HCT116 (cell line): ENCODE measurements at regions not wholly inside any gene's neighbourhood (a gene's known extent, or its start where the extent isn't known, plus 50 kb on each side); places are given as distances from the start of the nearest gene placed in this dataset.

Experiments
- ATAC-seq: fragments of 200-7000 bp; cut with Tn5 transposase; 2 replicates; pipeline ENCODE4 v1.9.1; 2020; ENCODE audit warnings: mild to moderate bottlenecking, moderate library complexity
- BruUV-seq: library from RNA; stranded (reverse); fragments of 400-500 nt; replicated peaks from 2 replicates; lab custom pipeline; 2021; lab: Mats Ljungman, UMichigan
- CTCF ChIA-PET: fragments of 300-600 bp; sonication (Branson Sonifier 250); formaldehyde crosslinking; loops from one replicate; lab custom pipeline; 2021; ENCODE audit warnings: antibody characterized with exemption; lab: Charles Lee
- POLR2A ChIA-PET: fragments of 300-600, 350-600 bp; sonication (Branson Sonifier 250); formaldehyde crosslinking; loops from one replicate; lab custom pipeline; 2021; ENCODE audit warnings: antibody characterized with exemption; lab: Charles Lee
- RAD21 ChIA-PET, 2 experiments: fragments of 300-600 bp; sonication (Branson Sonifier 250); formaldehyde crosslinking; loops; one replicate each; lab custom pipeline; 2023; ENCODE audit warnings: low total read pairs in 2 of 2; ENCODE audit not compliant: uncharacterized antibody in 2 of 2, unreplicated experiment in 2 of 2, low non-redundant PET in 1 of 2; lab: Charles Lee
- DNase-seq: peaks from one replicate; pipeline ENCODE4 v3.0.0-alpha.2; 2010; ENCODE audit warnings: low read depth, low spot score
- H2AFZ ChIP-seq: fragments of 200-600 bp; shearing (Covaris generic), sonication (generic); 2 replicates; pipeline ENCODE4 v1.6.1; 2017; ENCODE audit warnings: low read depth, mixed run types, mixed read lengths, antibody characterized with exemption, low read length; ENCODE audit not compliant: poor library complexity, severe bottlenecking
- H3K27ac ChIP-seq: 2 replicates; pipeline ENCODE4 v1.5.1; 2012; ENCODE audit warnings: low read depth, low read length
- H3K27me3 ChIP-seq: fragments of 200-600 bp; sonication (generic); 2 replicates; pipeline ENCODE4 v1.6.1; 2016; ENCODE audit warnings: mixed run types, low read length, mixed read lengths; ENCODE audit not compliant: insufficient read depth
- H3K36me3 ChIP-seq, 2 experiments: fragments of 200-500 bp in 1 of 2; fragments of 200-600 bp in 1 of 2; sonication (Bioruptor generic) in 1 of 2; sonication (generic) in 1 of 2; 2 replicates each; pipeline versions ENCODE4 v1.5.1 to v1.6.1; 2014 to 2016; ENCODE audit warnings: low read length in 2 of 2, inconsistent platforms in 1 of 2, mixed read lengths in 1 of 2, mixed run types in 1 of 2; ENCODE audit not compliant: insufficient read depth in 2 of 2, control insufficient read depth in 1 of 2
- H3K4me1 ChIP-seq, 2 experiments: fragments of 200-600 bp in 1 of 2; sonication (generic) in 1 of 2; 2 replicates each; pipeline versions ENCODE4 v1.5.1 to v1.6.1; 2012 to 2017; ENCODE audit warnings: low read length in 2 of 2, inconsistent platforms in 1 of 2, mild to moderate bottlenecking in 1 of 2, mixed read lengths in 1 of 2, mixed run types in 1 of 2, moderate library complexity in 1 of 2; ENCODE audit not compliant: insufficient read depth in 2 of 2, control insufficient read depth in 1 of 2
- H3K4me2 ChIP-seq: fragments of 200-600 bp; sonication (generic); 2 replicates; pipeline ENCODE4 v1.6.1; 2017; ENCODE audit warnings: mixed run types, low read length, mixed read lengths
- H3K4me3 ChIP-seq, 2 experiments: fragments of 200-600 bp in 1 of 2; sonication (generic) in 1 of 2; replicated peaks in 1 of 2; 2 replicates each; pipeline ENCODE4 v1.5.1; 2011 to 2016; ENCODE audit warnings: low read length in 2 of 2, control low read depth in 1 of 2, low read depth in 1 of 2, mild to moderate bottlenecking in 1 of 2, mixed read lengths in 1 of 2, mixed run types in 1 of 2
- H3K79me2 ChIP-seq: fragments of 200-600 bp; sonication (generic); 2 replicates; pipeline ENCODE4 v1.6.1; 2017; ENCODE audit warnings: mild to moderate bottlenecking, mixed run types, low read length, moderate library complexity, mixed read lengths; ENCODE audit not compliant: insufficient read depth
- H3K9ac ChIP-seq: fragments of 200-600 bp; sonication (generic); 2 replicates; pipeline ENCODE4 v1.6.1; 2016; ENCODE audit warnings: low read length, mixed read lengths
- H3K9me2 ChIP-seq: fragments of 200-600 bp; sonication (generic), shearing (Covaris generic); 2 replicates; pipeline ENCODE4 v1.6.1; 2017; ENCODE audit warnings: mixed run types, mild to moderate bottlenecking, moderate library complexity; ENCODE audit not compliant: insufficient read depth
- H3K9me3 ChIP-seq, 2 experiments: fragments of 200-500 bp in 1 of 2; fragments of 200-600 bp in 1 of 2; sonication (Bioruptor generic) in 1 of 2; sonication (generic) in 1 of 2; 2 replicates each; pipeline ENCODE4 v1.6.1; 2014 to 2017; ENCODE audit warnings: low read length in 2 of 2, mixed read lengths in 2 of 2, inconsistent platforms in 1 of 2, low read depth in 1 of 2, mild to moderate bottlenecking in 1 of 2, mixed run types in 1 of 2, moderate library complexity in 1 of 2; ENCODE audit not compliant: control insufficient read depth in 1 of 2, insufficient read depth in 1 of 2
- H4K20me1 ChIP-seq: fragments of 200-600 bp; sonication (generic), shearing (Covaris generic); 2 replicates; pipeline ENCODE4 v1.6.1; 2017; ENCODE audit warnings: mixed run types, mild to moderate bottlenecking, moderate library complexity; ENCODE audit not compliant: insufficient read depth
- ATF3 ChIP-seq: IDR thresholded peaks from 2 replicates; pipeline ENCODE4 v1.6.1; 2012
- CBX3 ChIP-seq: IDR thresholded peaks from 2 replicates; pipeline ENCODE4 v1.6.1; 2012; ENCODE audit warnings: low read depth
- CEBPB ChIP-seq: IDR thresholded peaks from 2 replicates; pipeline ENCODE4 v1.6.1; 2012; ENCODE audit warnings: low read depth
- CTCF ChIP-seq, 3 experiments: fragments of 200-600 bp in 1 of 3; sonication (generic) in 1 of 3; IDR thresholded peaks in 2 of 3; conservative IDR thresholded peaks in 1 of 3; 2 replicates each; pipeline ENCODE4 v1.5.1; 2012 to 2017; ENCODE audit warnings: low read depth in 2 of 3, low read length in 2 of 3, antibody characterized with exemption in 1 of 3, borderline replicate concordance in 1 of 3, control low read depth in 1 of 3, mild to moderate bottlenecking in 1 of 3, mixed read lengths in 1 of 3, mixed run types in 1 of 3, moderate library complexity in 1 of 3; ENCODE audit not compliant: insufficient read depth in 1 of 3
- EGR1 ChIP-seq: IDR thresholded peaks from 2 replicates; pipeline ENCODE4 v1.6.1; 2012; ENCODE audit warnings: low read depth
- ELF1 ChIP-seq: IDR thresholded peaks from 2 replicates; pipeline ENCODE4 v1.6.1; 2012; ENCODE audit warnings: low read depth, borderline replicate concordance
- EZH2 ChIP-seq: fragments of 200-600 bp; sonication (generic); IDR thresholded peaks from 2 replicates; pipeline ENCODE4 v1.6.1; 2017; ENCODE audit warnings: antibody characterized with exemption, mixed run types
- EZH2phosphoT487 ChIP-seq: fragments of 200-600 bp; IDR thresholded peaks from 2 replicates; pipeline ENCODE4 v1.6.1; 2018; ENCODE audit warnings: antibody characterized with exemption, borderline replicate concordance
- POLR2A ChIP-seq: IDR thresholded peaks from 2 replicates; pipeline ENCODE4 v1.7.0; 2011; ENCODE audit warnings: borderline replicate concordance; ENCODE audit not compliant: insufficient read depth, insufficient read length; ENCODE audit errors: extremely low read depth
- POLR2AphosphoS5 ChIP-seq: IDR thresholded peaks from 2 replicates; pipeline ENCODE4 v1.6.1; 2011; ENCODE audit warnings: mild to moderate bottlenecking, low read depth, low read length, moderate library complexity
- RAD21 ChIP-seq: IDR thresholded peaks from 2 replicates; pipeline ENCODE4 v1.6.1; 2012; ENCODE audit warnings: low read depth, mild to moderate bottlenecking
- REST ChIP-seq: IDR thresholded peaks from 2 replicates; pipeline ENCODE4 v1.6.1; 2012; ENCODE audit warnings: low read depth
- SIN3A ChIP-seq: IDR thresholded peaks from 2 replicates; pipeline ENCODE4 v1.6.1; 2012; ENCODE audit warnings: low read depth
- SP1 ChIP-seq: IDR thresholded peaks from 2 replicates; pipeline ENCODE4 v1.6.1; 2012; ENCODE audit warnings: low read depth
- SRF ChIP-seq: IDR thresholded peaks from 2 replicates; pipeline ENCODE4 v1.6.1; 2012; ENCODE audit warnings: low read depth
- YY1 ChIP-seq: IDR thresholded peaks from 2 replicates; pipeline ENCODE4 v1.6.1; 2011; ENCODE audit warnings: low read length, low read depth, moderate library complexity, mild to moderate bottlenecking; ENCODE audit not compliant: insufficient replicate concordance; ENCODE audit errors: extremely low read depth
- ZFX ChIP-seq: fragments of 450-650 bp; IDR thresholded peaks from 2 replicates; pipeline ENCODE4 v1.6.1; 2017
- ZNF274 ChIP-seq: fragments of 200-500 bp; sonication (Bioruptor generic); IDR thresholded peaks from 2 replicates; pipeline ENCODE4 v1.6.1; 2014; ENCODE audit warnings: mild to moderate bottlenecking, low read depth, low read length, inconsistent platforms
- intact Hi-C: fragments of 100-400 bp; cut with micrococcal nuclease; formaldehyde crosslinking; loops from 2 replicates; pipeline ENCODE4 v1.10.0; 2022

GRCh38 chr1:185487936-185488335 lies 170.9 kb upstream of the IVNS1ABP start:
- Histone ChIP-seq H3K79me2 (no peaks in the 10 kb centered on the region), H3K4me1 (no peaks in the 10 kb centered on the region), H3K36me3 (no peaks in the 10 kb centered on the region), H4K20me1 (no peaks in the 10 kb centered on the region), H2AFZ (no peak overlapping the region), H3K4me2 (no peak overlapping the region), H3K9ac (no peak overlapping the region), H3K9me3 (no peaks in the 10 kb centered on the region), H3K9me2 (no peaks in the 10 kb centered on the region), H3K27me3 (no peaks in the 10 kb centered on the region), H3K27ac (no peak overlapping the region), H3K4me3 (no peak overlapping the region)
- ChIA-PET RAD21 (no interaction called here), CTCF (no interaction called here), POLR2A (no interaction called here)
- DNase-seq (no peak), ATAC-seq (no peak)
- no TSS peak for BruUV-seq
- no peak for TF ChIP-seq SRF
- TF ChIP-seq EZH2: no peak
- TF ChIP-seq POLR2AphosphoS5: no peak
- no peak for TF ChIP-seq SP1
- no peak for TF ChIP-seq ATF3
- TF ChIP-seq CTCF (IDR thresholded peaks at IDR 0.05 in 2 of 3, conservative IDR thresholded peaks at IDR 0.05 in 1 of 3; ENCODE audit: borderline replicate concordance in 1 of 3, insufficient read depth in 1 of 3, low read depth in 2 of 3, low read length in 2 of 3): no peak
- TF ChIP-seq YY1: no peak
- TF ChIP-seq ZNF274: no peak
- TF ChIP-seq POLR2A: no peak
- TF ChIP-seq EGR1: no peak
- no peak for TF ChIP-seq REST
- no peak for TF ChIP-seq ZFX
- no peak for TF ChIP-seq RAD21
- TF ChIP-seq EZH2phosphoT487: no peak
- no peak for TF ChIP-seq CBX3
- TF ChIP-seq SIN3A: no peak
- no peak for TF ChIP-seq CEBPB
- no peak for TF ChIP-seq ELF1
- intact Hi-C loops: no loop called here
